Epidermal melanocyte (primary cell): ENCODE measurements at regions not wholly inside any gene's neighbourhood (a gene's known extent, or its start where the extent isn't known, plus 50 kb on each side); places are given as distances from the start of the nearest gene placed in this dataset.
"Not testable (repeated sequence)": the region's sequence is repeated elsewhere in the genome, so short reads cannot be mapped to it uniquely, and the experiment has no call there.

ENCODE experiments used
- DNase-seq: peaks from one replicate; pipeline ENCODE4 v3.0.0; 2011; ENCODE audit warnings: low spot score; ENCODE audit not compliant: insufficient read length

- DNase-seq, result not testable (repeated sequence)
Observed at GRCh38 chr10:71108042-71108441, 104.3 kb upstream of the UNC5B start.

- DNase-seq, result no peak
Observed at GRCh38 chr10:71112138-71112785, 100.1 kb upstream of the UNC5B start.

GRCh38 chr10:71116426-71116825 lies 95.9 kb upstream of the UNC5B start:
- no peak for DNase-seq

GRCh38 chr10:71117589-71117988 lies 94.8 kb upstream of the UNC5B start:
- DNase-seq, result not testable (repeated sequence)

GRCh38 chr10:71123023-71123422 lies 89.3 kb upstream of the UNC5B start:
- DNase-seq, result no peak

GRCh38 chr10:71124921-71125748 lies 87.2 kb upstream of the UNC5B start:
- DNase-seq, result no peak

GRCh38 chr10:71125749-71126107 lies 86.6 kb upstream of the UNC5B start:
- DNase-seq, result no peak

GRCh38 chr10:71126432-71126831 lies 85.9 kb upstream of the UNC5B start:
- no peak for DNase-seq

- DNase-seq, result no peak
Observed at GRCh38 chr10:71127104-71127503, 85.3 kb upstream of the UNC5B start.

- no peak for DNase-seq
Observed at GRCh38 chr10:71127773-71128172, 84.6 kb upstream of the UNC5B start.

GRCh38 chr10:71128311-71128980 lies 83.9 kb upstream of the UNC5B start:
- no peak for DNase-seq

GRCh38 chr10:71131096-71131495 lies 81.3 kb upstream of the UNC5B start:
- DNase-seq, result no peak

GRCh38 chr10:71131508-71132088 lies 80.8 kb upstream of the UNC5B start:
- no peak for DNase-seq

GRCh38 chr10:71132321-71132810 lies 80.0 kb upstream of the UNC5B start:
- no peak for DNase-seq

GRCh38 chr10:71133710-71134686 lies 78.4 kb upstream of the UNC5B start:
- no peak for DNase-seq

- no peak for DNase-seq
Observed at GRCh38 chr10:71134732-71135211, 77.6 kb upstream of the UNC5B start.

- no peak for DNase-seq
Observed at GRCh38 chr10:71135236-71135635, 77.1 kb upstream of the UNC5B start.

- DNase-seq, result no peak
Observed at GRCh38 chr10:71136036-71136721, 76.2 kb upstream of the UNC5B start.

- no peak for DNase-seq
Observed at GRCh38 chr10:71137701-71138100, 74.7 kb upstream of the UNC5B start.
